ENCODE measurements at regions not wholly inside any gene's neighbourhood (a gene's known extent, or its start where the extent isn't known, plus 50 kb on each side); places are given as distances from the start of the nearest gene placed in this dataset.

- 79 to 87% (median 83%) methylated on average over 16 to 19 of the region's 19 CpGs for WGBS, 5 donors
- intact Hi-C loops (cut with DNase I; ENCODE audit: low total_unique reads), result no loop called here
- TF ChIP-seq POLR2AphosphoS5 (IDR thresholded peaks at IDR 0.05) (no peak), EP300 (IDR thresholded peaks at IDR 0.05) (no peak), POLR2A (IDR thresholded peaks at IDR 0.05) (no peak), CTCF (IDR thresholded peaks at IDR 0.05) (no peak)
- H3K4me1 ChIP-seq, result peaks cover 0 to 22% (median 2%) of the 10 kb centered on the region in 4 donors
- H3K27ac ChIP-seq, result no peak overlapping the region
- no peaks in the 10 kb centered on the region for H3K27me3 ChIP-seq
- no peak overlapping the region for H3K4me3 ChIP-seq
- no peaks in the 10 kb centered on the region for H3K9me3 ChIP-seq
- no peak for DNase-seq
- H3K36me3 ChIP-seq, result no peaks in the 10 kb centered on the region
These were observed 170.3 kb downstream of the GLI2 start for GRCh38 chr2:120905824-120906571.

- peaks cover 0 to 31% (median 7%) of the 10 kb centered on the region in 4 donors for H3K4me1 ChIP-seq
- H3K9me3 ChIP-seq, result no peaks in the 10 kb centered on the region
- intact Hi-C loops (cut with DNase I; ENCODE audit: low total_unique reads), result no loop called here
- DNase-seq, result no peak
- WGBS, 5 donors, result 91 to 100% (median 94%) methylated on average over 6 of the region's 6 CpGs
- no peak overlapping the region for H3K4me3 ChIP-seq
- TF ChIP-seq POLR2AphosphoS5 (IDR thresholded peaks at IDR 0.05), result no peak
- no peak for TF ChIP-seq CTCF (IDR thresholded peaks at IDR 0.05)
- no peak for TF ChIP-seq EP300 (IDR thresholded peaks at IDR 0.05)
- TF ChIP-seq POLR2A (IDR thresholded peaks at IDR 0.05), result no peak
- H3K36me3 ChIP-seq, result no peaks in the 10 kb centered on the region
- H3K27ac ChIP-seq, result no peak overlapping the region
- no peaks in the 10 kb centered on the region for H3K27me3 ChIP-seq
These were observed 171.2 kb downstream of the GLI2 start for GRCh38 chr2:120906914-120907313.

- no peak overlapping the region for H3K27ac ChIP-seq
- H3K9me3 ChIP-seq, result no peaks in the 10 kb centered on the region
- TF ChIP-seq CTCF (IDR thresholded peaks at IDR 0.05), result no peak
- WGBS, 5 donors, result 93 to 100% (median 94%) methylated on average over 2 to 4 of the region's 4 CpGs
- no peak for DNase-seq
- H3K27me3 ChIP-seq, result no peaks in the 10 kb centered on the region
- intact Hi-C loops (cut with DNase I; ENCODE audit: low total_unique reads), result no loop called here
- no peak overlapping the region for H3K4me3 ChIP-seq
- no peaks in the 10 kb centered on the region for H3K36me3 ChIP-seq
- peaks cover 7 to 40% (median 16%) of the 10 kb centered on the region in 4 donors for H3K4me1 ChIP-seq
These were observed 172.2 kb downstream of the GLI2 start for GRCh38 chr2:120907822-120908221.

- intact Hi-C loops (cut with DNase I; ENCODE audit: low total_unique reads), result no loop called here
- 76 to 87% (median 84%) methylated on average over 5 of the region's 5 CpGs for WGBS, 5 donors
These were observed 172.8 kb downstream of the GLI2 start for GRCh38 chr2:120908314-120908975.

More at GRCh38 chr2:120908314-120908975, 172.8 kb downstream of the GLI2 start:
- H3K27ac ChIP-seq, result no peak overlapping the region
- H3K4me3 ChIP-seq, result no peak overlapping the region
- peaks cover 12 to 47% (median 21%) of the 10 kb centered on the region in 4 donors for H3K4me1 ChIP-seq
- no peaks in the 10 kb centered on the region for H3K36me3 ChIP-seq
- no peak for DNase-seq
- no peaks in the 10 kb centered on the region for H3K9me3 ChIP-seq
- TF ChIP-seq CTCF (IDR thresholded peaks at IDR 0.05) (no peak), POLR2AphosphoS5 (IDR thresholded peaks at IDR 0.05) (no peak), POLR2A (IDR thresholded peaks at IDR 0.05) (no peak), EP300 (IDR thresholded peaks at IDR 0.05) (no peak)
- H3K27me3 ChIP-seq, result no peaks in the 10 kb centered on the region

Data from stomach (tissue), 8 donors.